Testis (tissue), 2 donors: ENCODE measurements at regions not wholly inside any gene's neighbourhood (a gene's known extent, or its start where the extent isn't known, plus 50 kb on each side); places are given as distances from the start of the nearest gene placed in this dataset.

Experiments
- DNase-seq: peaks from one replicate; pipeline ENCODE4 v3.0.0-alpha.2; 2019
- H3K27ac ChIP-seq, 2 donors: fragments of 200-600 bp; sonication (generic); one replicate each; pipeline ENCODE4 v1.5.1; 2019
- H3K27me3 ChIP-seq: fragments of 200-600 bp; sonication (generic); one replicate; pipeline ENCODE4 v1.5.1; 2019
- H3K36me3 ChIP-seq: fragments of 200-600 bp; sonication (generic); one replicate; pipeline ENCODE4 v1.5.1; 2017; ENCODE audit warnings: low read depth; ENCODE audit errors: missing control alignments
- H3K4me1 ChIP-seq: fragments of 200-600 bp; sonication (generic); one replicate; pipeline ENCODE4 v1.5.1; 2019
- H3K4me3 ChIP-seq, 2 donors: fragments of 200-600 bp; sonication (generic); one replicate each; pipeline ENCODE4 v1.5.1; 2017 to 2019
- H3K9me3 ChIP-seq: fragments of 200-600 bp; sonication (generic); one replicate; pipeline ENCODE4 v1.5.1; 2017
- CTCF ChIP-seq, 3 experiments: fragments of 450-650 bp in 2 of 3; fragments of 200-600 bp in 1 of 3; sonication (generic) in 1 of 3; IDR thresholded peaks; one replicate each; pipeline ENCODE4 v1.5.1; 2016 to 2019; ENCODE audit warnings: antibody characterized with exemption in 3 of 3, mild to moderate bottlenecking in 2 of 3, moderate library complexity in 1 of 3
- POLR2A ChIP-seq: fragments of 450-650 bp; IDR thresholded peaks from one replicate; pipeline ENCODE4 v1.6.1; 2017; ENCODE audit warnings: antibody characterized with exemption, mild to moderate bottlenecking, moderate library complexity
- WGBS, 2 donors: methylation state at CpG; one replicate each; pipeline ENCODE4 v1.1.5; 2018; 5-methylcytosine and 5-hydroxymethylcytosine counted together
- intact Hi-C: fragments of 100-400 bp; cut with DNase I; formaldehyde crosslinking; loops from one replicate; pipeline ENCODE4 v1.15.1; 2023; ENCODE audit warnings: low total_unique reads

DNA sequence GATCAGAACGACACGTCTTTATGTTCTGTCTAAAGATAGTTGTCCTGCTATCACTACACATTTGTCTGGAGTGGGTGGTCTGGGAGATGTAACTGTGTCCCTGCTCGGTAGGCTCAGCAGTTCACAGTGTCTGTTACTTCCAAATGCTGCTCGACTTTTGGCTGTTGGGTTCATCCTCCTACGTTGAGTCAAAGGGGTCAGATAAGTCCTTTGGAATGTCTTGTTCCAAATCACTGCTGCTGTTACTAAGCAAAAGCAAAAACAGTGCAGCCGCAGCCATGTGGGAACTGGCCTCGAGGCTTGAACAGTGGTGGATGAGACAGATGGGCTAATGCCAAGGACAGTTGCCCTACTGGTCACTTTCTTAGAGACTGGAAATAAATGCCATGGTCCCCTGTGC lies 272.2 kb upstream of the MAP3K7 start:
- 30 to 53% methylated on average over 7 of the region's 7 CpGs for WGBS, 2 donors

GRCh38 chr6:90849686-90850085 lies 262.8 kb upstream of the MAP3K7 start:
- 73 to 74% methylated on average over 3 of the region's 3 CpGs for WGBS, 2 donors
- H3K27me3 ChIP-seq = no peaks in the 10 kb centered on the region
- DNase-seq = no peak

More for the DNA sequence above, 272.2 kb upstream of the MAP3K7 start:
- H3K4me1 ChIP-seq = no peaks in the 10 kb centered on the region
- H3K4me3 ChIP-seq = no peak overlapping the region
- no peak overlapping the region for H3K27ac ChIP-seq
- no peaks in the 10 kb centered on the region for H3K9me3 ChIP-seq
- DNase-seq = peak; percentile 20
- no peaks in the 10 kb centered on the region for H3K36me3 ChIP-seq
- H3K27me3 ChIP-seq = no peaks in the 10 kb centered on the region
- intact Hi-C loops = no loop called here
- TF ChIP-seq POLR2A = no peak
- no peak for TF ChIP-seq CTCF (IDR thresholded peaks at IDR 0.05)

DNA sequence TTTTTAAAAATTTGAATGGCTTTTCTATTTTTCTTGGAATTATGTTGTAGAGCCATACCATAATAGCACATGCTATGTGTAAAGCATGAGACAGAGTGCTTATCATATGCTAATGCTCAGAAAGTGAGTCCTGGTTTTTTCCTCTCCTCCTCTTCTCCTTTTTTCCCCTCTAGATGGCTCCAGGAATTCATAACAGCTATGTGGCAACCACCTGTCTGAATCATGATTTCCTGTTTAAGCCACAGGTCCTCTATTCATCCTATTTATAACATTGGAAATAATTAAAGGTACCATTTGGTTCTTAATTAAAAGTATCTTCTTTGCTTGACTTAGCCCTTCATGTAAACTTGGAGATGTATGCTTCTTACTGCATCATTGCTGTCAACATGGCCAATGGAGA lies 260.0 kb upstream of the MAP3K7 start:
- no peak overlapping the region for H3K27ac ChIP-seq
- TF ChIP-seq POLR2A (no peak), CTCF (IDR thresholded peaks at IDR 0.05) (no peak)
- no peak for DNase-seq

More at GRCh38 chr6:90849686-90850085, 262.8 kb upstream of the MAP3K7 start:
- Histone ChIP-seq H3K4me1 (no peaks in the 10 kb centered on the region), H3K4me3 (no peak overlapping the region), H3K9me3 (no peaks in the 10 kb centered on the region), H3K27ac (no peak overlapping the region), H3K36me3 (no peaks in the 10 kb centered on the region)
- intact Hi-C loops = no loop called here
- TF ChIP-seq CTCF (IDR thresholded peaks at IDR 0.05) (no peak), POLR2A (no peak)

DNA sequence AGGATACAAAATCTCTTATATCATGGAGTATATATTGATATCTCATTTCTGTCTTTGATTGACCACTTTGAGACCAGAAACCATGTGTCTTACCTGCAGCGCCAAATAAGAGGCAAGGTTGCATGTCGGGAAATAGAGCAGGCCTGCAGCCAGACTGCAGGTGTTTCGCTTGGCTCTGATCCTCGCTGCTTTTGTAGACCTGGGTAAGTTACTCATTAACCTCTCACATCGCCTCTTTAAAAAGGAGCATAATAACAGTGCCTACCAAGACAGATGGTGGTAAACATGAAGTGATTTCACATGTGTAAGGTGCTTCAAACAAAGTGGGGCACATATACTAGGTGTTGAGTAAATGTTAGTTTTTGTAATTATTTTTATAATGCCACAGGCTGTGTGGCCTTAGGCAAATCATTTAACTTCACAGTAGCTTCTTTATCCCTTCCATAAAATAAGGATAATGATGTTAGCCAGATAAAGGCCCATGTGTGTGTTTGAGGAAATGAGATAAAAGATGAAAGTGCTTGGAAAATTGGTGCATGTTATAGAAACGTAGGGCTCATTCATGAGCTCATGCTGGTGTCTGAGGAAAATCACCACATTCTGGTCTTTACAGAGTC lies 248.8 kb upstream of the MAP3K7 start:
- intact Hi-C loops = no loop called here
- Histone ChIP-seq H3K4me3 (no peak overlapping the region), H3K27ac (no peak overlapping the region)

More for the DNA sequence above, 260.0 kb upstream of the MAP3K7 start:
- no peaks in the 10 kb centered on the region for H3K4me1 ChIP-seq
- H3K27me3 ChIP-seq = no peaks in the 10 kb centered on the region
- no peak overlapping the region for H3K4me3 ChIP-seq
- no peaks in the 10 kb centered on the region for H3K36me3 ChIP-seq
- no peaks in the 10 kb centered on the region for H3K9me3 ChIP-seq
- intact Hi-C loops = no loop called here

More for the DNA sequence above, 248.8 kb upstream of the MAP3K7 start:
- no peaks in the 10 kb centered on the region for H3K27me3 ChIP-seq
- H3K4me1 ChIP-seq = no peaks in the 10 kb centered on the region
- TF ChIP-seq POLR2A (no peak), CTCF (IDR thresholded peaks at IDR 0.05) (no peak)
- no peaks in the 10 kb centered on the region for H3K36me3 ChIP-seq
- no peak for DNase-seq
- 77 to 96% methylated on average over 6 of the region's 6 CpGs for WGBS, 2 donors
- no peaks in the 10 kb centered on the region for H3K9me3 ChIP-seq
